Spleen (tissue), 11 donors: ENCODE measurements at regions not wholly inside any gene's neighbourhood (a gene's known extent, or its start where the extent isn't known, plus 50 kb on each side); places are given as distances from the start of the nearest gene placed in this dataset.

Source experiments
- DNase-seq: peaks from one replicate; pipeline ENCODE4 v3.0.0-alpha.2; 2020
- H3K27ac ChIP-seq, 8 donors: fragments of 200-600 bp; sonication (generic) in 7 of 8; 1 replicate in 4 of 8; 2 replicates in 4 of 8; pipeline versions ENCODE4 v1.5.0 to v1.8.0; 2016 to 2021; ENCODE audit warnings: inconsistent platforms in 4 of 8, mild to moderate bottlenecking in 4 of 8, moderate library complexity in 1 of 8
- H3K27me3 ChIP-seq, 7 donors: fragments of 200-600 bp; sonication (generic) in 6 of 7; replicated peaks in 1 of 7; 1 replicate in 4 of 7; 2 replicates in 3 of 7; pipeline versions ENCODE4 v1.5.0 to v1.8.0; 2016 to 2021; ENCODE audit warnings: inconsistent platforms in 3 of 7, mild to moderate bottlenecking in 1 of 7
- H3K36me3 ChIP-seq, 6 donors: fragments of 200-600 bp; sonication (generic) in 5 of 6; 1 replicate in 4 of 6; 2 replicates in 2 of 6; pipeline versions ENCODE4 v1.5.0 to v1.8.0; 2016 to 2021; ENCODE audit warnings: inconsistent platforms in 2 of 6
- H3K4me1 ChIP-seq, 6 donors: fragments of 200-600 bp; sonication (generic) in 5 of 6; 1 replicate in 3 of 6; 2 replicates in 3 of 6; pipeline versions ENCODE4 v1.5.0 to v1.8.0; 2016 to 2021; ENCODE audit warnings: inconsistent platforms in 3 of 6
- H3K4me3 ChIP-seq, 8 donors: fragments of 200-600 bp; sonication (generic) in 7 of 8; 1 replicate in 4 of 8; 2 replicates in 4 of 8; pipeline versions ENCODE4 v1.5.0 to v1.8.0; 2016 to 2021; ENCODE audit warnings: inconsistent platforms in 4 of 8, mild to moderate bottlenecking in 4 of 8, moderate library complexity in 2 of 8
- H3K9me3 ChIP-seq, 8 donors: fragments of 200-600 bp; sonication (generic) in 7 of 8; 1 replicate in 4 of 8; 2 replicates in 4 of 8; pipeline versions ENCODE4 v1.5.0 to v1.8.0; 2016 to 2021; ENCODE audit warnings: inconsistent platforms in 4 of 8
- POLR2A ChIP-seq, 3 donors: fragments of 450-650 bp; IDR thresholded peaks; one replicate each; pipeline ENCODE4 v1.5.1; 2017; ENCODE audit warnings: antibody characterized with exemption in 3 of 3, mild to moderate bottlenecking in 1 of 3
- POLR2AphosphoS5 ChIP-seq, 3 donors: sonication (generic); formaldehyde crosslinking; IDR thresholded peaks; one replicate each; pipeline ENCODE4 v1.5.1; 2017; ENCODE audit warnings: antibody characterized with exemption in 3 of 3
- WGBS, 5 donors: extraction: QIAGEN DNeasy Blood & Tissue Kit in 3 of 5; methylation state at CpG; one replicate each; pipeline versions ENCODE4 v1.1.5 to v1.1.7; 2013 to 2018; 5-methylcytosine and 5-hydroxymethylcytosine counted together
- intact Hi-C: fragments of 100-400 bp; cut with DNase I; formaldehyde crosslinking; loops from one replicate; pipeline ENCODE4 v1.15.0; 2023; ENCODE audit warnings: low total_unique reads
- TF ChIP-seq, protein P1 (sequence below), 11 experiments: fragments of 200-600 bp in 7 of 11; fragments of 450-650 bp in 4 of 11; sonication (generic) in 4 of 11; IDR thresholded peaks in 8 of 11; conservative IDR thresholded peaks in 3 of 11; 1 replicate in 7 of 11; 2 replicates in 4 of 11; pipeline versions ENCODE4 v1.4.0 to v1.8.0; 2016 to 2021; ENCODE audit warnings: antibody characterized with exemption in 11 of 11, inconsistent platforms in 4 of 11, mild to moderate bottlenecking in 1 of 11
- donor health status: healthy with polysubstance abuse.
- donor health status: DM: no; HTN: no; CAD: no; lungs with moderate emphysema.
- donor health status: DM: no; HTN: no; CAD: no.
- donor health status: Bipolar disorder and iron deficiency.
- donor health status: healthy.
- donor health status: DM: no; HTN: no; CAD: no.
- donor health status: DM: yes; HTN: yes; CAD: no.

DNA sequence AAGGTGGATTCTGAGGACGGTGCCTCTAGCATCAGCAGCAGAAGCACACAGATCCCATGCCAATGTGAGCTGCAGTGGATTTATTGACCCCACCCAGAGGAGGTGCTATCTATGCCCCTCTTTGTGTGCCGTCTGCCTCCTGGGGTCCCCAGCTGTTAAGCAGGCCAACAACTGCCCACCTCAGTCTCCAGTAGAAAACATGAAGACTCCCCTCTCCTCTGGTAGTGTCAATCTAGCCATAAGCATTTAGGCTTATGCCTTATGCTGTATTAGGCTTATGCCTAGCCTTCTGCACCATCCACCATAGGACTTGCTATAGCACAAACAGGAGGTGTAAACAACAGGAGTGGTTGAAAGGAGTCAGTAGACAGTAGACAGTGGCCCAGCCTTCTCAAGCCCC lies 417.9 kb upstream of the C16orf82 start:
- intact Hi-C loops, result no loop called here
- 50 to 76% (median 74%) methylated on average over 2 of the region's 2 CpGs for WGBS, 5 donors

DNA sequence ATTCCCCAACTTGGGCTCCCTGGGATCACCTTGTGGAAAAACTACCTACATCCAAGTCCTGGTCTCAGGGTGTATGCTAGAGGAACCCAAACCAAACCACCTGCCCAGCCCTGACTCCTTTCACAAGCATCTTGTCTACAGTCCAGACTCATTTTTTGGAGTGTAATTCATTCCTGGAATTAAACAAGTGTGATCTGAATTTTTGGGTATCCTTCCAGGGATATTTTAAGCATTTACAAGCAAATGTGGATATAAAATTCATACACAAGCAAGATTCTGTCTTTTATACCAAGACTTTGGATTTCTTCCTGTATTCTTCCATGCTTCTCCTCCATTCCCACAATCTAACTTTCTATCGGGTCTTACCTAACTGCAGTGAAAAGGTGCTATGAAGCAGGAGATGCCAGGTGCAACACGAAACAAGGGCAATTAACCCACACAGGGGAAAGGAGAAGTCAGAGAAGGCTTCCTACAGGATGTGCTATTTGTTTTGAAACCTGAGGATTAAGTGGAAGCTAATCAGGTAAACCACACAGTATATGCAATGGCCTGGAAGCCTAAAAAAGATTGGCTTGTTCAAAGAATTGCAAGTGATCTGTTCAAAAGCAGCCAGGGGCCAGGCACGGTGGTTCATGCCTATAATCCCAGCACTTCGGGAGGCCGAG lies 417.2 kb upstream of the C16orf82 start:
- no peak for TF ChIP-seq POLR2AphosphoS5 (IDR thresholded peaks at IDR 0.05)
- TF ChIP-seq POLR2A (IDR thresholded peaks at IDR 0.05), result no peak
- TF ChIP-seq, protein P1, sequence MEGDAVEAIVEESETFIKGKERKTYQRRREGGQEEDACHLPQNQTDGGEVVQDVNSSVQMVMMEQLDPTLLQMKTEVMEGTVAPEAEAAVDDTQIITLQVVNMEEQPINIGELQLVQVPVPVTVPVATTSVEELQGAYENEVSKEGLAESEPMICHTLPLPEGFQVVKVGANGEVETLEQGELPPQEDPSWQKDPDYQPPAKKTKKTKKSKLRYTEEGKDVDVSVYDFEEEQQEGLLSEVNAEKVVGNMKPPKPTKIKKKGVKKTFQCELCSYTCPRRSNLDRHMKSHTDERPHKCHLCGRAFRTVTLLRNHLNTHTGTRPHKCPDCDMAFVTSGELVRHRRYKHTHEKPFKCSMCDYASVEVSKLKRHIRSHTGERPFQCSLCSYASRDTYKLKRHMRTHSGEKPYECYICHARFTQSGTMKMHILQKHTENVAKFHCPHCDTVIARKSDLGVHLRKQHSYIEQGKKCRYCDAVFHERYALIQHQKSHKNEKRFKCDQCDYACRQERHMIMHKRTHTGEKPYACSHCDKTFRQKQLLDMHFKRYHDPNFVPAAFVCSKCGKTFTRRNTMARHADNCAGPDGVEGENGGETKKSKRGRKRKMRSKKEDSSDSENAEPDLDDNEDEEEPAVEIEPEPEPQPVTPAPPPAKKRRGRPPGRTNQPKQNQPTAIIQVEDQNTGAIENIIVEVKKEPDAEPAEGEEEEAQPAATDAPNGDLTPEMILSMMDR (IDR thresholded peaks at IDR 0.05 in 8 of 11, conservative IDR thresholded peaks at IDR 0.05 in 3 of 11), result no peak
- intact Hi-C loops, result no loop called here
- WGBS, 5 donors, result 78 to 88% (median 81%) methylated on average over 5 of the region's 5 CpGs

More for the DNA sequence above, 417.9 kb upstream of the C16orf82 start:
- Histone ChIP-seq H3K9me3 (no peaks in the 10 kb centered on the region), H3K36me3 (no peaks in the 10 kb centered on the region), H3K27me3 (peaks cover 0 to 30% (median 0%) of the 10 kb centered on the region in 7 donors), H3K27ac (no peak overlapping the region), H3K4me1 (peaks cover 0 to 7% (median 0%) of the 10 kb centered on the region in 6 donors), H3K4me3 (no peak overlapping the region)
- DNase-seq, result no peak
- TF ChIP-seq POLR2A (IDR thresholded peaks at IDR 0.05) (no peak), POLR2AphosphoS5 (IDR thresholded peaks at IDR 0.05) (no peak)
- TF ChIP-seq, protein P1 (IDR thresholded peaks at IDR 0.05 in 8 of 11, conservative IDR thresholded peaks at IDR 0.05 in 3 of 11), result no peak

DNA sequence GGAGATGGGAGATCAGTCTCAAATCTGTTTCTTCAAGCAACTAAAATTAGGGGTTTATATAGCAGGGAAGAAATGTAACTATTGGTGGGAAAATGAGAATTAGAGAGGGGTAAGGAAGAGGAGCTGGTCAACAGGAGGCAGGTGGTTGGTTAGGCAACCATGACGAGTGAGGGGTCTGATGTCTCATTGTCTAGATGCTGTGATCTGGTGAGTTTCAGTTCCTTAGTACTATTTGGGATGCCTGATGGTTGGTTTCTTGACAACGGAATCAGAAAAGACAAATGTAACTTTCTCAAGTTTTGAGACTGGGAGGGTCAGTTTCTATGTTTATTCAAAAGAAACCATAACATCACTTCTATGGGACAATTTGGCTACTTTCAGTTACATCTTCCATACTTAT lies 415.3 kb upstream of the C16orf82 start:
- no peak for DNase-seq

More for the DNA sequence above, 417.2 kb upstream of the C16orf82 start:
- no peak for DNase-seq
- no peak overlapping the region for H3K4me3 ChIP-seq
- H3K27me3 ChIP-seq, result peaks cover 0 to 29% (median 0%) of the 10 kb centered on the region in 7 donors
- H3K9me3 ChIP-seq, result no peaks in the 10 kb centered on the region
- H3K4me1 ChIP-seq, result peaks cover 0 to 7% (median 0%) of the 10 kb centered on the region in 6 donors
- H3K36me3 ChIP-seq, result no peaks in the 10 kb centered on the region
- H3K27ac ChIP-seq, result no peak overlapping the region

DNA sequence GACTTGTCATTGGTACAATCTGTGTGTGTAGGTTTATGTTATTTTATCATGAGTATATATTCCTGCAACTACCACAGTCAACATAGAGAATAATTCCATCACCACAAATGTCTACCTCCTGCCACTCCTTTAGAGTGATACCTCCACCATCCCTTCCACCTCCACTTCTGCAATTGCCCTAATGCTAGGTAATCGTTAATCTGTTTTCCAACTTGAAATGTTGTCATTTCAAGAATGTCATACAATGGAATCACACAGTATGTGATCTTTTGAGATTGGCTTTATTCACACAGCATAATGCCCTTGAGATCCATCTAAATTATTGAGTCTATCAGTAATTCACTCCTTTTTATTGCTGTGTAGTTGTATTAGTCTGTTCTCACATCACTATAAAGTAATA lies 414.8 kb upstream of the C16orf82 start:
- Histone ChIP-seq H3K9me3 (peaks cover 0 to 3% (median 0%) of the 10 kb centered on the region in 8 donors), H3K27ac (no peak overlapping the region), H3K27me3 (peaks cover 0 to 13% (median 0%) of the 10 kb centered on the region in 7 donors), H3K4me1 (no peaks in the 10 kb centered on the region), H3K36me3 (no peaks in the 10 kb centered on the region), H3K4me3 (no peak overlapping the region)
- 71 to 95% (median 89%) methylated on average over 1 of the region's 1 CpG for WGBS, 5 donors
- no peak for DNase-seq
- TF ChIP-seq POLR2A (IDR thresholded peaks at IDR 0.05) (no peak), POLR2AphosphoS5 (IDR thresholded peaks at IDR 0.05) (no peak)
- TF ChIP-seq, protein P1 (IDR thresholded peaks at IDR 0.05 in 8 of 11, conservative IDR thresholded peaks at IDR 0.05 in 3 of 11), result no peak
- intact Hi-C loops, result no loop called here

More for the DNA sequence above, 415.3 kb upstream of the C16orf82 start:
- no peak overlapping the region for H3K27ac ChIP-seq
- intact Hi-C loops, result no loop called here
- peaks cover 0 to 17% (median 0%) of the 10 kb centered on the region in 7 donors for H3K27me3 ChIP-seq
- H3K4me1 ChIP-seq, result no peaks in the 10 kb centered on the region
- TF ChIP-seq POLR2A (IDR thresholded peaks at IDR 0.05) (no peak), POLR2AphosphoS5 (IDR thresholded peaks at IDR 0.05) (no peak)
- TF ChIP-seq, protein P1 (IDR thresholded peaks at IDR 0.05 in 8 of 11, conservative IDR thresholded peaks at IDR 0.05 in 3 of 11), result no peak
- H3K4me3 ChIP-seq, result no peak overlapping the region
- WGBS, 5 donors, result 44 to 65% (median 62%) methylated on average over 2 of the region's 2 CpGs
- no peaks in the 10 kb centered on the region for H3K9me3 ChIP-seq
- H3K36me3 ChIP-seq, result no peaks in the 10 kb centered on the region
